Upper lobe of left lung (tissue), 4 donors: ENCODE measurements at regions not wholly inside any gene's neighbourhood (a gene's known extent, or its start where the extent isn't known, plus 50 kb on each side); places are given as distances from the start of the nearest gene placed in this dataset.
"Not testable (repeated sequence)": the region's sequence is repeated elsewhere in the genome, so short reads cannot be mapped to it uniquely, and the experiment has no call there.

Experiments used
- POLR2A ChIP-seq, 4 donors: fragments of 450-650 bp; IDR thresholded peaks; one replicate each; pipeline ENCODE4 v1.5.1; 2016 to 2017; ENCODE audit warnings: antibody characterized with exemption in 4 of 4, mild to moderate bottlenecking in 2 of 4
- POLR2AphosphoS5 ChIP-seq, 2 donors: sonication (generic); formaldehyde crosslinking; IDR thresholded peaks; one replicate each; pipeline ENCODE4 v1.5.1; 2017; ENCODE audit warnings: antibody characterized with exemption in 2 of 2
- TF ChIP-seq, protein P1 (sequence below), 6 experiments: fragments of 450-650 bp in 4 of 6; fragments of 200-600 bp in 2 of 6; sonication (generic) in 2 of 6; IDR thresholded peaks; one replicate each; pipeline ENCODE4 v1.5.1; 2016 to 2019; ENCODE audit warnings: antibody characterized with exemption in 6 of 6

DNA sequence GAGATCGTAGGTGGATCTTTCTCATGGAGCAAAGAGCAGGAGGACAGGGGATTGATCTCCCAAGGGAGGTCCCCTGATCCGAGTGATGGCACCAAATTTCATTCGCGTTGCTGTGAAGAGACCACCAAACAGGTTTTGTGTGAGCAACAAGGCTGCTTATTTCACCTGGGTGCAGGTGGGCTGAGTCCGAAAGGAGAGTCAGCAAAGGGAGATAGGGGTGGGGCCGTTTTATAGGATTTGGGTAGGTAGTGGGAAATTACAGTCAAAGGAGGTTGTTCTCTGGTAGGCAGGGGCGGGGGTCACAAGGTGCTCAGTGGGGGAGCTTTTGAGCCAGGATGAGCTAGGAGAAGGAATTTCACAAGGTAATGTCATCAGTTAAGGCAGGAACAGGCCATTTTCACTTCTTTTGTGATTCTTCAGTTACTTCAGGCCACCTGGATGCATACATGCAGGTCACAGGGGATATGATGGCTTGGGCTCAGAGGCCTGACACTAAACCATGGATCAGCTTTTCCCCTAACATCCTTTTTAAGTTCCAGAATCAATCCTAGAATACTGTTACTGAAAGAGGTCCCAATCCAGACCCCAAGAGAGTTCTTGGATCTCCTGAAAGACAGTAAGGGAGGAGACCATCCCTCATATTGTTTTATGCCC, 110.6 kb upstream of the PPM1J start:
- TF ChIP-seq, protein P1, sequence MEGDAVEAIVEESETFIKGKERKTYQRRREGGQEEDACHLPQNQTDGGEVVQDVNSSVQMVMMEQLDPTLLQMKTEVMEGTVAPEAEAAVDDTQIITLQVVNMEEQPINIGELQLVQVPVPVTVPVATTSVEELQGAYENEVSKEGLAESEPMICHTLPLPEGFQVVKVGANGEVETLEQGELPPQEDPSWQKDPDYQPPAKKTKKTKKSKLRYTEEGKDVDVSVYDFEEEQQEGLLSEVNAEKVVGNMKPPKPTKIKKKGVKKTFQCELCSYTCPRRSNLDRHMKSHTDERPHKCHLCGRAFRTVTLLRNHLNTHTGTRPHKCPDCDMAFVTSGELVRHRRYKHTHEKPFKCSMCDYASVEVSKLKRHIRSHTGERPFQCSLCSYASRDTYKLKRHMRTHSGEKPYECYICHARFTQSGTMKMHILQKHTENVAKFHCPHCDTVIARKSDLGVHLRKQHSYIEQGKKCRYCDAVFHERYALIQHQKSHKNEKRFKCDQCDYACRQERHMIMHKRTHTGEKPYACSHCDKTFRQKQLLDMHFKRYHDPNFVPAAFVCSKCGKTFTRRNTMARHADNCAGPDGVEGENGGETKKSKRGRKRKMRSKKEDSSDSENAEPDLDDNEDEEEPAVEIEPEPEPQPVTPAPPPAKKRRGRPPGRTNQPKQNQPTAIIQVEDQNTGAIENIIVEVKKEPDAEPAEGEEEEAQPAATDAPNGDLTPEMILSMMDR (IDR thresholded peaks at IDR 0.05): not testable (repeated sequence)
- not testable (repeated sequence) for TF ChIP-seq POLR2A, POLR2AphosphoS5 (IDR thresholded peaks at IDR 0.05)
